GM18907 (cell line): ENCODE measurements at regions not wholly inside any gene's neighbourhood (a gene's known extent, or its start where the extent isn't known, plus 50 kb on each side); places are given as distances from the start of the nearest gene placed in this dataset.
"Not testable (repeated sequence)": the region's sequence is repeated elsewhere in the genome, so short reads cannot be mapped to it uniquely, and the experiment has no call there.

Experiments used
- ATAC-seq: cut with Tn5 transposase; IDR thresholded peaks from one replicate; pipeline ENCODE4 v1.9.1; 2021; ENCODE audit warnings: mild to moderate bottlenecking, moderate library complexity; ENCODE audit not compliant: unreplicated experiment

- no peak for ATAC-seq
Observed at GRCh38 chr3:181974198-181974597, 262.5 kb downstream of the SOX2 start.

DNA sequence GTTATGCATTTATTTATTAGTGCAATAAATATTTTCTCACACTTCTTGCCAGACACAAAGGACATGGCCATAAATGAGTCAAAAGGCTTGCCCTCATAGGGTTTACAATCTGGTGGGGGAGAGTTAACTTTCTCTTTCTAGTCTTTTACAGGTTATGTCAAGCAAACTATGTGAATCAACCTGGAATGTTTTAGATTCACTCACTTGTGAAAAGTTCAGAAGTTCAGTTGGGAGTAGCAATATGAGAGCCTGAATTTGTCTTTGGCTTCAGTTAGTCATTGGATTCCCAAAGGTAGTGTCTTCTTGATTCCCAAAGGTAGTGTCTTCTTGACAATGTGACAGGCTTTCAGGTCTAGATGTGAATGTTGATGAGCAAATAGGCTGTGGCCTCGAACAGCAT lies 264.8 kb downstream of the SOX2 start:
- ATAC-seq = no peak

DNA sequence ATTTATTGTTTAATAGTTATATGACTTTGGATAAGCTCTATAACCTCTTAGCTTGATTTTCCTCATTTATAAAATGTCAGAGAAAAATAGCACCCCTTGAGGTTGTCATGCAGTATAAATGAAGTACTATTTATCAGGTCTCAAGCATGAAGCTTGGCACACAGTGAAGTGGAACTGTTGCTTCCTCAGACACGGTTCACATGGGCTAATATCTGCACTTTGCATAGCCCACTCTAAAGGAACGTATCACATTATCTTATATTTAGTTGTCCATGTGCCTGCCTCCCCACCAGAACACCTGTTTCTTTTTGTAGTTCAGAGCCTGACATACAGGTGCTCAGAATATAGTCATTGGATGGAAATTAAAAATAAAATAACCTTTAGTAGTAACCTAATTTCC lies 273.7 kb downstream of the SOX2 start:
- ATAC-seq = no peak

- ATAC-seq = no peak
Observed at GRCh38 chr3:181987736-181988135, 276.0 kb downstream of the SOX2 start.

GRCh38 chr3:181998828-181999227 lies 287.1 kb downstream of the SOX2 start:
- ATAC-seq = no peak

DNA sequence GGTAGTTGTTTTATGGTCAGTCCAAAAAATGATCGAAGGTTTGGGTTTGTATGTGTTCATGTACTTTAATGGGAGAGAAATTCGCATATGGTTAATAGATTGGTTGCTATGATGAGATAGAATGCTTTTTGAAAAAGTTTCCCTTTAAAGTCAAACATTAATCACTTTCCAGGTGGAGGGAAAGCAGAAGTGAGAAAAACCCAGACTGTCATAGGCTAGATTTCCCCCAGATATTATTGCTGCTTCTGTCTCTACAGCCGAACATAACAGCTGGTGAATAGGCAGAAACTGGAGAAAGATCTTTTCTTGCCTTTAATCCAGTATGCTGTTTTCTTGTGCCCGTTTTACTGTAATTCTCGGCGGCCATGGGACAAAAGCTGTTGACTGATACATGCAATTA lies 287.6 kb downstream of the SOX2 start:
- ATAC-seq = peak; percentile 96

DNA sequence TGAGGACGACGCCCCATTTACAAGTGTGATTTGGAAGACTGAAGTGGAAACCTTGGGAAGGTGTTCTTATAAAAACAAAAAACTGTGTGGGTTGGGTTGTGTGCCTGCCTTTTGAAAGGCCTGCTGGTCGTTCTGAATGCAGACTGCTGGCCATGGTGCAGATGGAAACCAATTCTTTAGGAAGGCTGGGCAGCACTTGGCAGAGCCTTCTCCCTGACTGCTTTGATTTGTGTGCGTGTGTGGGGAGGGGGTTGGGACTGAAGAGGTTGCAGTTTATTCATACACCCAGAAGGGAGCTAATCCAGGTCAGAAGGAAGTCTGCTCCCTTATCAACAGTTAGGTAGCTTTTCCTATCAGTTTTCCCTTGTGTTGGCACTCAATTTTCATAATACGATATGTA lies 288.7 kb downstream of the SOX2 start:
- no peak for ATAC-seq

DNA sequence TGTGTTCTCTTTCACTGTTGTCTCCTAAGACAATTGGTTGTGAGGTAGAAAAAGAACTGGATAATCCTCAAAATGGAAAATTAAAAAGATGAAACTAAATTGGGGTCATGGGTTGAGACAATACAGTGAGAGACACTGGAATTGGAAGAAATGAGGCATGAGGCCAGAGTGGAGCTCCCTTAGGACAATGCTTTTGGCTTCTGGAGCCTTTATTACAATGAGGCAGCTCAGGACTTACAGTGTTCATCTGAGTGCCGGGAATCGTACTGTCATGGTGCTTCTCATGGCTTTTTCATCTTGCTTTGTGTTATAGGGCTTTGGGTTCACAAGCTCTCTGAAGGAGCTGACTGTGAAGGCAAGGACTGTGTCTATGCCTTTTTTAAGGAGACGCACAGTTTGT lies 293.5 kb downstream of the SOX2 start:
- no peak for ATAC-seq

DNA sequence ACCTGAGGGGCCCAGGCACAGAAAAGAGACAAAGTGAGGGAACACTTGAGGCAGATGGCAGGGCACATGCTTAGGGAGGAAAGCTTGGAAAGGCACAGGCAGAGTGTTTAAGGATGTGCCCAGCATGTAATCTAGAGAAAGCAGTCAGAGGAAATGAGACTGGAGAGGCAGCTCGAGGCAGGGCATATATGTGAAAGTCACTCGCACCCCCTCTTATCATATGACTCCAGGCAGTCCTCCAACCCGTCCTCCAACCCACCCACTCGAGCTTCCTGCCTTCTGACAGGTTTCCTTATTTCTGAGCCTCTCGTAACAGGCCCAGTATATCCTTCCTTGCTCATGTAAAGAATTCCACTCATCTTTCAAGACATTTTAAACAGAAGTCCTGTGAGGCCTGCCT lies 294.0 kb downstream of the SOX2 start:
- no peak for ATAC-seq

DNA sequence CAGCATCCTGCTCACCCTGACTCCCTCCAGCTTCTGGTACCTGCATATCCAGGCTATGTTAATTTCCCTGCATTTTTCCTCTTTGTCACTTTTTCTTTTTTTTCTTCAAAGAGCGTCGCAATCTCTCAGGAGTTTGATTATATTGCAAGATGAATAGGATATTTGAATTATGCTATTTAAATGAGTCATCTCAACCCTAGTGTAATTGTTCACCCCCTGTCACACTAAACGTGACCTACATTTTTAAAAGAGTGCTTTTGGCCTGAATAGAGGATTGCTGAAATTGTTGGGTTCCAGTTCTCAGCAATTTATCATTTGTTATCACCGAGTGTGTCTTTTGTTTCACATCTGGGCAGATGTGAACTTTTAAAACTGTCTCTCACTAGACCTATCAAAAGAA lies 294.7 kb downstream of the SOX2 start:
- no peak for ATAC-seq

GRCh38 chr3:182007441-182007840 lies 295.7 kb downstream of the SOX2 start:
- ATAC-seq = no peak

- ATAC-seq = no peak
Observed at GRCh38 chr3:182018361-182018760, 306.6 kb downstream of the SOX2 start.

- no peak for ATAC-seq
Observed at GRCh38 chr3:182019926-182020325, 308.2 kb downstream of the SOX2 start.

DNA sequence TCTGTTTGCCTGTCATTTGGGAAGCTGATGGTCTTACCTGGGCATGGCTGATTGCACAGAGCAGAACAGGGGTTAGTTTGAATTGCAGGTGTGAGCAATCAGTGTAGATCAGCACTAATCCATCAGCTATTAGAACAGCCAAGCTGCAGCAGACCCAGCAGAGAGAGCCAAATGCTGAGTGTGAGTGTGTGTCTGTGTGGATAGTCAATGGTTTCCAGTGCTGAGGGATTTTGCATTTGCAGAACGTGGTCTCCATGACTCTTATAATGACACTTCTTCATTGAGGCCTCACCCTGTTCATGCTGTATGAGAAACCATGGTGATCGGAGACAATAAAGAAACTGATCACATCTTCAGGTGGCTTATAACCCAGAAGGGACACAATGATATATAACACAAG lies 312.1 kb downstream of the SOX2 start:
- ATAC-seq = no peak

DNA sequence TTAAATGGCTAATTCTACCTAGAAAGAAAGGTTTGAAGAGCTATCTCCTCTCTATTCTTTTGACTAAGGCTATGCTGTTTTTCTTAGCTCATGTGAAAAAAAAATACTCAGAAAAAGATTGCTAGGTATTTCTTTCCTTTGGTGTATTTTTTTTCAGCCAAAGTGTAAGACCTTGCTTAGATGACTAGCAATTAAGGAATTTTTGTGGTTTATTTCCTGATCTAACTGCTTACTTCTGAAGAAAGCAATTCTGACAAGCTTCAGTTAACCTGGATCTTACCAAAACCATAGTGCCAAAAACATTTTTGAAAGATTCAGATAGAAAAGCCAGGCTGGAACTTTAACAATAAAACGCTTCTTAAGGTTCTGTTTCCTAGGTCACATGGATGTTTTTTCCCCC lies 315.6 kb downstream of the SOX2 start:
- no peak for ATAC-seq

DNA sequence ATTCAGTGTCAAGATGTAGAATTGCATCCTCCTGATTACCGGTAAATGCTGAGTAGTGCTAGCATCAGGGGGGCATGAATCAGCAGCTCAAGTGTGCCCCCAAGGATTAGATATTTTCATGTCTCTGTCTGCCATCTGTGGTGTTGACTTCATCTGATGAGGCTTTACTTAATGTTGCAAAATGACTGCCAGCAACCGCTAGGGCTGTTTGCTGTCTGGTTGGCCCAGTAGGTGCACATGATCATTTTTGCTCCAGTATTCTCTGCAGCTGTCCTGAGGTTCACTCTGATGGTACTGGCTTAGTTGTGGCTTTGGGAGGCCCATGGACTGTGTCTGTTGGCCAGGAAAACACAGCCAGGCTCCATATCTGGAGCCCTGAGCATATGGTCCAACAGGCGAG lies 316.4 kb downstream of the SOX2 start:
- no peak for ATAC-seq

DNA sequence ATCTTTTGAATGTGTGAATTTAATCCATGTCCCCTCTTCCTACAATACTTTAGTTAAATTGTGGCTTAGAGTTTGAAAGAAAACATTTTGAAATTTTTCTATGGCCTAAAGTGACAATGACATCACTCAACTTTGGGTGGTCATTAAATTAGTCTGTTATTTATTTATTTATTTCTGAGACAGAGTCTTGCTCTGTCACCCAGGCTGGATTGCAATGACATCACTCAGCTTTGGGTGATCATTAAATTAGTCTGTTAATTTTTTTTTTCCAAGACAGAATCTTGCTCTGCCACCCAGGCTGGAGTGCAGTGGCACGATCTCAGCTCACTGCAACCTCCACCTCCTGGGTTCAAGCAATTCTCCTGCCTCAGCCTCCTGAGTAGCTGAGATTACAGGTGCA lies 322.5 kb downstream of the SOX2 start:
- not testable (repeated sequence) for ATAC-seq

DNA sequence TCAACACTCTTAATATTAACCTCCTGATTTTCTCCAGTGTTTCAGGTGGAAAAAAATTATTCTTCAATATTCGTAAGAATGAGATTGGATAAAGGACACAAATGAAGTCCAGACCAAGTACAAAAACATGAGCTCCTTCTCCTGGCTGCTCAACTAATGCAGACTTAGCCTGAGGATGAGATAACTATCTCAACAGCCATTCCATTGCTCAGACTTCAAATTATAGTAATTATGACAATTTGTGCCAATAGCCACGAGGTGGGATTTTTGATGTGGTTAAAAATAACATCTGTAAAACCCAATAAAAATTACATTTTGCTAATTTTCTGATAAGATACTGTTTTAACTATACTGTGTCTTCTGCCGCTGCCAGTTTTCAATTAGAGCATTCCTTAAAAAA lies 323.6 kb downstream of the SOX2 start:
- ATAC-seq = no peak

- no peak for ATAC-seq
Observed at GRCh38 chr3:182036382-182036781, 324.7 kb downstream of the SOX2 start.

GRCh38 chr3:182041668-182042291 lies 330.1 kb downstream of the SOX2 start:
- no peak for ATAC-seq

GRCh38 chr3:182045736-182046135 lies 334.0 kb downstream of the SOX2 start:
- ATAC-seq = no peak

GRCh38 chr3:182046166-182046764 lies 334.5 kb downstream of the SOX2 start:
- ATAC-seq = no peak

DNA sequence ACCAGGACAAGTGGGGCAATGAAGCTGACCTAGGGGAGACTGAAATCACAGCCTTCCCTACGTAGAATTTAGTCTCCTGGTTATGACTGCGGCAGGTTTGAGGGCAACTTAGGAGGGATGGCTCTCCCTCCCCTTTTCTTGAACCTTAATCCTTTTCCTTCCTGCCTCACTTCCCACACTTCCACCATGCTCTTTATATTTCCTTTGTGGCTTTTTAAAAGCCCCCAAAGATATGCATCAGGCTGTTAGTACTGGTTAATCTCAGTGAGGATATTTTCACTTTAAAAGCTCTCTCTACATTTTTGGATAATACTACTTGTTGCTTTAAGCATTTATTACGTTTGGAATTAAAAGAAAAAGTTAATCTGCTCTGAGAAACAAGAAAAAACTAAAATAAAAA lies 339.2 kb downstream of the SOX2 start:
- ATAC-seq = no peak
